Erythroblast (primary cell): ENCODE measurements at regions not wholly inside any gene's neighbourhood (a gene's known extent, or its start where the extent isn't known, plus 50 kb on each side); places are given as distances from the start of the nearest gene placed in this dataset.

ENCODE experiments used
- GATA1 ChIP-seq: IDR thresholded peaks from 2 replicates; pipeline ENCODE4 v1.6.1; 2011; ENCODE audit warnings: low read depth, mild to moderate bottlenecking, control low read depth, low read length, moderate library complexity
- POLR2A ChIP-seq: IDR thresholded peaks from 2 replicates; pipeline ENCODE4 v1.6.1; 2011; ENCODE audit warnings: mild to moderate bottlenecking, low read length

GRCh38 chr5:98535901-98536300 lies 237.6 kb upstream of the RGMB start:
- TF ChIP-seq POLR2A = no peak
- no peak for TF ChIP-seq GATA1
